OCI-LY1 (cell line): ENCODE measurements at regions not wholly inside any gene's neighbourhood (a gene's known extent, or its start where the extent isn't known, plus 50 kb on each side); places are given as distances from the start of the nearest gene placed in this dataset.

Experiments used
- H2AFZ ChIP-seq: fragments of 200-600 bp; sonication (generic), shearing (Covaris generic); 2 replicates; pipeline ENCODE4 v1.6.0; 2014; ENCODE audit warnings: antibody characterized with exemption, mild to moderate bottlenecking, low read length
- H3F3A ChIP-seq: fragments of 200-600 bp; sonication (generic), shearing (Covaris generic); 2 replicates; pipeline ENCODE4 v1.6.0; 2014; ENCODE audit warnings: mild to moderate bottlenecking, antibody characterized with exemption, low read length, moderate library complexity; ENCODE audit not compliant: insufficient read depth
- H3K27ac ChIP-seq: fragments of 200-600 bp; sonication (generic); 2 replicates; pipeline ENCODE4 v1.5.1; 2014; ENCODE audit warnings: low read length, mixed run types, mild to moderate bottlenecking, low read depth; ENCODE audit not compliant: poor library complexity, severe bottlenecking
- H3K27me3 ChIP-seq: fragments of 200-600 bp; sonication (generic); 2 replicates; pipeline ENCODE4 v1.6.0; 2014; ENCODE audit warnings: antibody characterized with exemption, mild to moderate bottlenecking, low read length, moderate library complexity; ENCODE audit not compliant: insufficient read depth
- H3K36me3 ChIP-seq: fragments of 200-600 bp; sonication (generic); 2 replicates; pipeline ENCODE4 v1.6.1; 2014; ENCODE audit warnings: mild to moderate bottlenecking, antibody characterized with exemption, low read length, moderate library complexity, mixed read lengths; ENCODE audit not compliant: insufficient read depth
- H3K4me1 ChIP-seq: fragments of 200-600 bp; sonication (generic); 2 replicates; pipeline ENCODE4 v1.5.1; 2014; ENCODE audit warnings: mild to moderate bottlenecking, low read length, moderate library complexity; ENCODE audit not compliant: insufficient read depth, severe bottlenecking
- H3K4me2 ChIP-seq: fragments of 200-600 bp; sonication (generic), shearing (Covaris generic); 2 replicates; pipeline ENCODE4 v1.6.1; 2014; ENCODE audit warnings: low read length
- H3K4me3 ChIP-seq: fragments of 200-600 bp; sonication (generic); 2 replicates; pipeline ENCODE4 v1.5.1; 2014; ENCODE audit warnings: low read length, low read depth, mild to moderate bottlenecking, mixed read lengths; ENCODE audit not compliant: poor library complexity, severe bottlenecking
- H3K79me2 ChIP-seq: fragments of 200-600 bp; shearing (Covaris generic); 2 replicates; pipeline ENCODE4 v1.6.1; 2016; ENCODE audit warnings: mixed run types, low read length, mixed read lengths; ENCODE audit not compliant: insufficient read depth
- H3K9ac ChIP-seq: fragments of 200-600 bp; sonication (generic), shearing (Covaris generic); 2 replicates; pipeline ENCODE4 v1.6.1; 2014; ENCODE audit warnings: mild to moderate bottlenecking, low read length, mixed read lengths
- H3K9me2 ChIP-seq: fragments of 200-600 bp; sonication (generic), shearing (Covaris generic); 2 replicates; pipeline ENCODE4 v1.6.1; 2014; ENCODE audit warnings: low read depth, mild to moderate bottlenecking, low read length, mixed read lengths
- H3K9me3 ChIP-seq: fragments of 200-600 bp; shearing (Covaris generic); 2 replicates; pipeline ENCODE4 v1.6.1; 2014; ENCODE audit warnings: low read length, mixed read lengths
- H4K20me1 ChIP-seq: fragments of 200-600 bp; sonication (generic), shearing (Covaris generic); 2 replicates; pipeline ENCODE4 v1.6.0; 2016; ENCODE audit warnings: mild to moderate bottlenecking, low read length; ENCODE audit not compliant: insufficient read depth
- EZH2 ChIP-seq: fragments of 200-600 bp; sonication (generic), shearing (Covaris generic); IDR thresholded peaks from 2 replicates; pipeline ENCODE4 v1.8.0; 2017; ENCODE audit warnings: borderline replicate concordance, mixed run types, mild to moderate bottlenecking, antibody characterized with exemption, low read length, moderate library complexity, mixed read lengths
- TF ChIP-seq, protein P1 (sequence below): fragments of 200-600 bp; sonication (generic), shearing (Covaris generic); IDR thresholded peaks from 2 replicates; pipeline ENCODE4 v1.5.1; 2017; ENCODE audit warnings: mild to moderate bottlenecking, antibody characterized with exemption, low read length, moderate library complexity, mixed read lengths

DNA sequence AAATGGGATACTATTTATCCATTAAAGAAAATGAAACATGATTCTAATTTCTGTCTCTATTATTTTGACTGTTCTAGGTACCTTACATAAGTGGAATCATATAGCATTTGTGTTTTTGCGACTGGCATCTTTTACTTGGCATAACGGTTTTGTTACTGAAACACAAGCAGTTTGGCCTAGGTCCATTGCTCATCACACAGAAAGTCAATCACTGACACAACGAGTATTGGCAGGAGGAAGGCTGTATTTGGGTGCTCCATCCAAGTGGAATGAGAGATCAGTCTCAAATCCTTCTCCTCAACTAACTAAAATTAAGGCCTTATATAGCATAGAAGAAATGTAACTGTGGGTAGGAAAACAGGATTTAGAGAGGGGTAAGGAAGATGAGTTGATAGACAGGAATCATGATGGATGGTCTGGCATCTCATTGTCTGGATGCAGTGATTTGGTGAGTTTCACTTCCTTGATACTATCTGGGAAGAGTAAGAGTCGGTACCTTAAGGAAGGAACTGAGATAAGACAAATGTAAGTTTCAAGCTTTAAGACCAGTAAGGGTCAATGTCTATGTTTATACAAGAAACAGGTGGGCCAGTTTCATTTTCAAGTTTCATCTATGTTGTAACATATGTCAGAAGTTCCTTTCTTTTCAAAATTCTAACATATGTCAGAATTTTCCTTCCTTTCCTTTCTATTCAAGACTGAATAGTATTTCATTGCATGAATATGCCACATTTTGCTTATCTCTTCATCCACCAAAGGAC is 276.9 kb upstream of the RAB6C start:
- Histone ChIP-seq H3K4me1 (no peaks in the 10 kb centered on the region), H2AFZ (no peak overlapping the region), H3K9me2 (no peaks in the 10 kb centered on the region), H3K27ac (no peak overlapping the region), H3K9me3 (no peaks in the 10 kb centered on the region), H3K79me2 (no peaks in the 10 kb centered on the region), H4K20me1 (no peaks in the 10 kb centered on the region), H3K9ac (no peak overlapping the region), H3K36me3 (no peaks in the 10 kb centered on the region), H3K4me2 (no peak overlapping the region), H3F3A (no peaks in the 10 kb centered on the region), H3K27me3 (no peaks in the 10 kb centered on the region), H3K4me3 (no peak overlapping the region)
- TF ChIP-seq, protein P1, sequence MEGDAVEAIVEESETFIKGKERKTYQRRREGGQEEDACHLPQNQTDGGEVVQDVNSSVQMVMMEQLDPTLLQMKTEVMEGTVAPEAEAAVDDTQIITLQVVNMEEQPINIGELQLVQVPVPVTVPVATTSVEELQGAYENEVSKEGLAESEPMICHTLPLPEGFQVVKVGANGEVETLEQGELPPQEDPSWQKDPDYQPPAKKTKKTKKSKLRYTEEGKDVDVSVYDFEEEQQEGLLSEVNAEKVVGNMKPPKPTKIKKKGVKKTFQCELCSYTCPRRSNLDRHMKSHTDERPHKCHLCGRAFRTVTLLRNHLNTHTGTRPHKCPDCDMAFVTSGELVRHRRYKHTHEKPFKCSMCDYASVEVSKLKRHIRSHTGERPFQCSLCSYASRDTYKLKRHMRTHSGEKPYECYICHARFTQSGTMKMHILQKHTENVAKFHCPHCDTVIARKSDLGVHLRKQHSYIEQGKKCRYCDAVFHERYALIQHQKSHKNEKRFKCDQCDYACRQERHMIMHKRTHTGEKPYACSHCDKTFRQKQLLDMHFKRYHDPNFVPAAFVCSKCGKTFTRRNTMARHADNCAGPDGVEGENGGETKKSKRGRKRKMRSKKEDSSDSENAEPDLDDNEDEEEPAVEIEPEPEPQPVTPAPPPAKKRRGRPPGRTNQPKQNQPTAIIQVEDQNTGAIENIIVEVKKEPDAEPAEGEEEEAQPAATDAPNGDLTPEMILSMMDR, result no peak
- no peak for TF ChIP-seq EZH2

DNA sequence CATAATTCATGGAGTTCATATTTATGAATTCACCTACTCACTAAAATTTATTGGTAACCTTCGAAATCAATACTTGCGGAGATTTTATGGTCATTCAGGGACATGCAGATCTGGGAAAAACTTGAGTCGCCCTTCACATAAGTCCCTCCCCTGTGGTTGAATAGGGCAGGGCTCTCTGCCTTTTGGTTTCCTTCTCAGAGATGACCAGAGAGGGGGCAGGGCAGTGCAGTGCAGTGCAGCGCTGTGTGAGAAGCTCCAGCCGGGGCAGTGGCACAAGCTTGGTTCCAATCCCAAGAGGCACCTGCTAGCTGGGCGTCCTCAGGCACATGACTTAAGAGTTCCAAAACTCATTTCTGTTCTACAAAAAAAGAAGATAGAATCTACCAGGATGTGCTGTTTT is 274.4 kb upstream of the RAB6C start:
- H3K4me1 ChIP-seq, result no peaks in the 10 kb centered on the region
- H4K20me1 ChIP-seq, result no peaks in the 10 kb centered on the region
- no peaks in the 10 kb centered on the region for H3K79me2 ChIP-seq
- no peak overlapping the region for H3K4me2 ChIP-seq
- no peaks in the 10 kb centered on the region for H3F3A ChIP-seq
- no peak overlapping the region for H3K4me3 ChIP-seq
- no peak overlapping the region for H2AFZ ChIP-seq
- no peaks in the 10 kb centered on the region for H3K27me3 ChIP-seq
- no peak overlapping the region for H3K27ac ChIP-seq
- H3K9me3 ChIP-seq, result no peaks in the 10 kb centered on the region
- no peak overlapping the region for H3K9ac ChIP-seq
- no peaks in the 10 kb centered on the region for H3K36me3 ChIP-seq
- no peaks in the 10 kb centered on the region for H3K9me2 ChIP-seq
- TF ChIP-seq EZH2, result no peak
- TF ChIP-seq, protein P1, result no peak

GRCh38 chr2:129707800-129708199 is 271.7 kb upstream of the RAB6C start:
- no peak overlapping the region for H3K9ac ChIP-seq
- H3K36me3 ChIP-seq, result no peaks in the 10 kb centered on the region
- H2AFZ ChIP-seq, result no peak overlapping the region
- TF ChIP-seq EZH2, result no peak
- TF ChIP-seq, protein P1, result no peak
- no peaks in the 10 kb centered on the region for H3K9me2 ChIP-seq
- H3K9me3 ChIP-seq, result no peaks in the 10 kb centered on the region
- H3K4me3 ChIP-seq, result no peak overlapping the region
- no peaks in the 10 kb centered on the region for H3K4me1 ChIP-seq
- H3K27ac ChIP-seq, result no peak overlapping the region
- no peaks in the 10 kb centered on the region for H4K20me1 ChIP-seq
- H3K4me2 ChIP-seq, result no peak overlapping the region
- H3K27me3 ChIP-seq, result no peaks in the 10 kb centered on the region
- no peaks in the 10 kb centered on the region for H3K79me2 ChIP-seq
- no peaks in the 10 kb centered on the region for H3F3A ChIP-seq
